GM12865 (cell line): ENCODE measurements at regions not wholly inside any gene's neighbourhood (a gene's known extent, or its start where the extent isn't known, plus 50 kb on each side); places are given as distances from the start of the nearest gene placed in this dataset.

Experiments
- DNase-seq: peaks from one replicate; pipeline ENCODE4 v3.0.0; 2010; ENCODE audit warnings: low read depth
- H3K4me3 ChIP-seq: 2 replicates; pipeline ENCODE4 v1.5.1; 2011; ENCODE audit warnings: mild to moderate bottlenecking, low read depth, low read length, control low read depth
- TF ChIP-seq, protein P1 (sequence below): IDR thresholded peaks from 2 replicates; pipeline ENCODE4 v1.5.1; 2011; ENCODE audit warnings: low read length, control low read depth, low read depth, inconsistent platforms; ENCODE audit not compliant: insufficient read depth; ENCODE audit errors: missing control alignments

DNA sequence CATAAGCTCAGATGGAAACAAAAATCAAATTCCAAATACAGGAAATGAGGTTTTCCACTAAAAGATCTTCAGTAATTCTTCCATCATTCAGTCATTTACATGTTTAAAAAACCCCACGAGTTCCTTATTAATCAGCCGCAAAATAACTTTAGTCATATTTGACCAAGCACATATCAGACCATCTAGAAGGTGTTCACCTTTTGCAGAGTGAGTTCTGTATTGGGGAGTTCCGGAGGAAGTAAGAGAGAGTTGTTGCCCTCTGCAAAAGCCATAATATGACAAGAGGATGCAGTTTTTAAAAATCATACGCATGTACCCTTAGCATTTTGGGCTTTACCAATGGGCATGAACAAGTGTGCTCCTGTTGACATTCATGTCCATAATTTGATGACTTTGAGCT lies 61.6 kb downstream of the CCR1 start:
- DNase-seq: no peak
- no peak overlapping the region for H3K4me3 ChIP-seq
- TF ChIP-seq, protein P1, sequence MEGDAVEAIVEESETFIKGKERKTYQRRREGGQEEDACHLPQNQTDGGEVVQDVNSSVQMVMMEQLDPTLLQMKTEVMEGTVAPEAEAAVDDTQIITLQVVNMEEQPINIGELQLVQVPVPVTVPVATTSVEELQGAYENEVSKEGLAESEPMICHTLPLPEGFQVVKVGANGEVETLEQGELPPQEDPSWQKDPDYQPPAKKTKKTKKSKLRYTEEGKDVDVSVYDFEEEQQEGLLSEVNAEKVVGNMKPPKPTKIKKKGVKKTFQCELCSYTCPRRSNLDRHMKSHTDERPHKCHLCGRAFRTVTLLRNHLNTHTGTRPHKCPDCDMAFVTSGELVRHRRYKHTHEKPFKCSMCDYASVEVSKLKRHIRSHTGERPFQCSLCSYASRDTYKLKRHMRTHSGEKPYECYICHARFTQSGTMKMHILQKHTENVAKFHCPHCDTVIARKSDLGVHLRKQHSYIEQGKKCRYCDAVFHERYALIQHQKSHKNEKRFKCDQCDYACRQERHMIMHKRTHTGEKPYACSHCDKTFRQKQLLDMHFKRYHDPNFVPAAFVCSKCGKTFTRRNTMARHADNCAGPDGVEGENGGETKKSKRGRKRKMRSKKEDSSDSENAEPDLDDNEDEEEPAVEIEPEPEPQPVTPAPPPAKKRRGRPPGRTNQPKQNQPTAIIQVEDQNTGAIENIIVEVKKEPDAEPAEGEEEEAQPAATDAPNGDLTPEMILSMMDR: no peak

GRCh38 chr3:46146021-46146420 lies 62.1 kb downstream of the CCR1 start:
- TF ChIP-seq, protein P1: no peak
- no peak overlapping the region for H3K4me3 ChIP-seq
- no peak for DNase-seq

GRCh38 chr3:46145147-46145546 lies 63.0 kb downstream of the CCR1 start:
- TF ChIP-seq, protein P1: no peak
- no peak for DNase-seq
- no peak overlapping the region for H3K4me3 ChIP-seq

DNA sequence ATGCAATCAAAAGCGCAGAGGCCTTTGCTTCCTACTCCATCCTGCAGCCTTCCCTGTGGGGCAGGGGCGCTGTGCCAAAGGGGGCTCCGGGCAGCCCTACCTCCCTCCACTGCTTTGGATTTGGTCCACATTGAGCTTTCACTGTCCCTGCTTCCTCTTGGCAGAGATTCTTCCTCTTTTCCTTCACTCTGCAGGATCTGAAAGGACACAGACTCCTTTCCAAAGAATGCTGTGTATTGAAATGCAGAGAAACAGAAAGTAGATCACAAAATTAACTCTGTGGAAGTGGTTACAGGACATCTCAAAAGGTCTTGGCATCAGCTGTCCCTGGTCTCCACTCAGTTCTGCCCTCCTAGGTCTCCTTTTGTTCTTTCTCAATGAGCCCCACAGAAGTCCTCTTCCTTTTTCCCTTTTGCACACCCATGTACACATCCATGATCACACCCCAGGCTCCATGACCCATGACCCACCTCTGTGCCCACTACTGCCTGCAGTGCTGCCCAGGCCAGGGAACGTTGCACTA lies 64.1 kb downstream of the CCR1 start:
- DNase-seq: no peak
- no peak overlapping the region for H3K4me3 ChIP-seq
- TF ChIP-seq, protein P1: no peak

- TF ChIP-seq, protein P1: no peak
- no peak for DNase-seq
- H3K4me3 ChIP-seq: no peak overlapping the region
These were observed 66.3 kb downstream of the CCR1 start for GRCh38 chr3:46141813-46142212.

GRCh38 chr3:46138581-46138980 lies 69.5 kb downstream of the CCR1 start:
- DNase-seq: no peak
- TF ChIP-seq, protein P1: no peak
- H3K4me3 ChIP-seq: no peak overlapping the region

- DNase-seq: peak; percentile 16
- TF ChIP-seq, protein P1: no peak
- H3K4me3 ChIP-seq: no peak overlapping the region
These were observed 72.6 kb downstream of the CCR1 start for GRCh38 chr3:46135475-46135874.
